ENCODE measurements at regions not wholly inside any gene's neighbourhood (a gene's known extent, or its start where the extent isn't known, plus 50 kb on each side); places are given as distances from the start of the nearest gene placed in this dataset.
A peak's percentile ranks its signal among the peaks of the same experiment; 100 is the strongest.

- TF ChIP-seq, protein P1, sequence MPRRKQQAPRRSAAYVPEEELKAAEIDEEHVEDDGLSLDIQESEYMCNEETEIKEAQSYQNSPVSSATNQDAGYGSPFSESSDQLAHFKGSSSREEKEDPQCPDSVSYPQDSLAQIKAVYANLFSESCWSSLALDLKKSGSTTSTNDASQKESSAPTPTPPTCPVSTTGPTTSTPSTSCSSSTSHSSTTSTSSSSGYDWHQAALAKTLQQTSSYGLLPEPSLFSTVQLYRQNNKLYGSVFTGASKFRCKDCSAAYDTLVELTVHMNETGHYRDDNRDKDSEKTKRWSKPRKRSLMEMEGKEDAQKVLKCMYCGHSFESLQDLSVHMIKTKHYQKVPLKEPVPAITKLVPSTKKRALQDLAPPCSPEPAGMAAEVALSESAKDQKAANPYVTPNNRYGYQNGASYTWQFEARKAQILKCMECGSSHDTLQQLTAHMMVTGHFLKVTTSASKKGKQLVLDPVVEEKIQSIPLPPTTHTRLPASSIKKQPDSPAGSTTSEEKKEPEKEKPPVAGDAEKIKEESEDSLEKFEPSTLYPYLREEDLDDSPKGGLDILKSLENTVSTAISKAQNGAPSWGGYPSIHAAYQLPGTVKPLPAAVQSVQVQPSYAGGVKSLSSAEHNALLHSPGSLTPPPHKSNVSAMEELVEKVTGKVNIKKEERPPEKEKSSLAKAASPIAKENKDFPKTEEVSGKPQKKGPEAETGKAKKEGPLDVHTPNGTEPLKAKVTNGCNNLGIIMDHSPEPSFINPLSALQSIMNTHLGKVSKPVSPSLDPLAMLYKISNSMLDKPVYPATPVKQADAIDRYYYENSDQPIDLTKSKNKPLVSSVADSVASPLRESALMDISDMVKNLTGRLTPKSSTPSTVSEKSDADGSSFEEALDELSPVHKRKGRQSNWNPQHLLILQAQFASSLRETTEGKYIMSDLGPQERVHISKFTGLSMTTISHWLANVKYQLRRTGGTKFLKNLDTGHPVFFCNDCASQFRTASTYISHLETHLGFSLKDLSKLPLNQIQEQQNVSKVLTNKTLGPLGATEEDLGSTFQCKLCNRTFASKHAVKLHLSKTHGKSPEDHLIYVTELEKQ (CRISPR knock-in tag; IDR thresholded peaks at IDR 0.05) = no peak
- no peak for TF ChIP-seq ELF2 (CRISPR knock-in tag; IDR thresholded peaks at IDR 0.05)
- no peak for TF ChIP-seq HLTF (IDR thresholded peaks at IDR 0.05)
- peak; percentile 77 for TF ChIP-seq TAL1 (IDR thresholded peaks at IDR 0.05)
- peak; percentile 90 for TF ChIP-seq DPF2 (IDR thresholded peaks at IDR 0.05)
- TF ChIP-seq ATF1 (CRISPR knock-in tag; IDR thresholded peaks at IDR 0.05) = no peak
- TF ChIP-seq ATF1 (tag; IDR thresholded peaks at IDR 0.05) = peak; percentile 73
- TF ChIP-seq SMARCA4 (IDR thresholded peaks at IDR 0.05) = peak; percentile 86
- 0 out of 2 replicates have a peak, but pooled peaks have one; percentile 68 for TF ChIP-seq JUN (IDR thresholded peaks at IDR 0.05; ENCODE audit: borderline replicate concordance, low read depth, low read length)
- TF ChIP-seq JUN (CRISPR knock-in tag; IDR thresholded peaks at IDR 0.05; ENCODE audit: borderline replicate concordance) = no peak
- TF ChIP-seq CBFA2T3 (IDR thresholded peaks at IDR 0.05) = peak; percentile 85
- peak; percentile 73 for TF ChIP-seq SMARCC2 (IDR thresholded peaks at IDR 0.05; ENCODE audit: low read depth)
- TF ChIP-seq SIRT6 (IDR thresholded peaks at IDR 0.05; ENCODE audit: low read depth, low read length) = no peak
- TF ChIP-seq RCOR1 (IDR thresholded peaks at IDR 0.05; ENCODE audit: borderline replicate concordance in 1 of 2, low read depth in 2 of 2, low read length in 2 of 2) = peak in 1 of 2 experiments; percentile 80; a peak in 2 of 4 replicates
- TF ChIP-seq FOXJ2 (tag; IDR thresholded peaks at IDR 0.05) = peak; percentile 79
- no peak for TF ChIP-seq CREB1 (IDR thresholded peaks at IDR 0.05)
- 0 out of 2 replicates have a peak, but pooled peaks have one; percentile 21 for TF ChIP-seq CREB1 (CRISPR knock-in tag; IDR thresholded peaks at IDR 0.05)
- TF ChIP-seq NCOR1 (IDR thresholded peaks at IDR 0.05) = peak; percentile 64
- TF ChIP-seq ZC3H4 (CRISPR knock-in tag; IDR thresholded peaks at IDR 0.05; ENCODE audit: borderline replicate concordance) = no peak
- TF ChIP-seq, protein P2, sequence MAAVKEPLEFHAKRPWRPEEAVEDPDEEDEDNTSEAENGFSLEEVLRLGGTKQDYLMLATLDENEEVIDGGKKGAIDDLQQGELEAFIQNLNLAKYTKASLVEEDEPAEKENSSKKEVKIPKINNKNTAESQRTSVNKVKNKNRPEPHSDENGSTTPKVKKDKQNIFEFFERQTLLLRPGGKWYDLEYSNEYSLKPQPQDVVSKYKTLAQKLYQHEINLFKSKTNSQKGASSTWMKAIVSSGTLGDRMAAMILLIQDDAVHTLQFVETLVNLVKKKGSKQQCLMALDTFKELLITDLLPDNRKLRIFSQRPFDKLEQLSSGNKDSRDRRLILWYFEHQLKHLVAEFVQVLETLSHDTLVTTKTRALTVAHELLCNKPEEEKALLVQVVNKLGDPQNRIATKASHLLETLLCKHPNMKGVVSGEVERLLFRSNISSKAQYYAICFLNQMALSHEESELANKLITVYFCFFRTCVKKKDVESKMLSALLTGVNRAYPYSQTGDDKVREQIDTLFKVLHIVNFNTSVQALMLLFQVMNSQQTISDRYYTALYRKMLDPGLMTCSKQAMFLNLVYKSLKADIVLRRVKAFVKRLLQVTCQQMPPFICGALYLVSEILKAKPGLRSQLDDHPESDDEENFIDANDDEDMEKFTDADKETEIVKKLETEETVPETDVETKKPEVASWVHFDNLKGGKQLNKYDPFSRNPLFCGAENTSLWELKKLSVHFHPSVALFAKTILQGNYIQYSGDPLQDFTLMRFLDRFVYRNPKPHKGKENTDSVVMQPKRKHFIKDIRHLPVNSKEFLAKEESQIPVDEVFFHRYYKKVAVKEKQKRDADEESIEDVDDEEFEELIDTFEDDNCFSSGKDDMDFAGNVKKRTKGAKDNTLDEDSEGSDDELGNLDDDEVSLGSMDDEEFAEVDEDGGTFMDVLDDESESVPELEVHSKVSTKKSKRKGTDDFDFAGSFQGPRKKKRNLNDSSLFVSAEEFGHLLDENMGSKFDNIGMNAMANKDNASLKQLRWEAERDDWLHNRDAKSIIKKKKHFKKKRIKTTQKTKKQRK (IDR thresholded peaks at IDR 0.05; ENCODE audit: borderline replicate concordance, low read depth, low read length) = no peak
- TF ChIP-seq ESRRB (CRISPR knock-in tag; IDR thresholded peaks at IDR 0.05; ENCODE audit: borderline replicate concordance) = no peak
- TF ChIP-seq CCNT2 (IDR thresholded peaks at IDR 0.05; ENCODE audit: borderline replicate concordance, extremely low read depth, insufficient read length, low read depth, low read length) = peak; percentile 80
- TF ChIP-seq HMGN3 (IDR thresholded peaks at IDR 0.05; ENCODE audit: borderline replicate concordance, extremely low read depth, insufficient read length, low read depth, low read length) = peak; percentile 19
- TF ChIP-seq ZNF311 (CRISPR knock-in tag; IDR thresholded peaks at IDR 0.05) = no peak
- peak; percentile 75 for TF ChIP-seq CREM (IDR thresholded peaks at IDR 0.05; ENCODE audit: low read depth)
- TF ChIP-seq CBFA2T2 (conservative IDR thresholded peaks at IDR 0.05) = peak; percentile 76
- peak; percentile 100 for TF ChIP-seq MECOM (CRISPR knock-in tag; IDR thresholded peaks at IDR 0.05)
- TF ChIP-seq ZNF766 (CRISPR knock-in tag; conservative IDR thresholded peaks at IDR 0.05) = peak; percentile 89
Observed at GRCh38 chr6:134585517-134585873, 267.6 kb upstream of the SGK1 start (continued).
